NCI-H1694 (cell line): ENCODE measurements at regions not wholly inside any gene's neighbourhood (a gene's known extent, or its start where the extent isn't known, plus 50 kb on each side); places are given as distances from the start of the nearest gene placed in this dataset.

Source experiments
- DNase-seq: peaks from one replicate; lab custom pipeline; 2025; lab: John Stamatoyannopoulos, UW

DNA sequence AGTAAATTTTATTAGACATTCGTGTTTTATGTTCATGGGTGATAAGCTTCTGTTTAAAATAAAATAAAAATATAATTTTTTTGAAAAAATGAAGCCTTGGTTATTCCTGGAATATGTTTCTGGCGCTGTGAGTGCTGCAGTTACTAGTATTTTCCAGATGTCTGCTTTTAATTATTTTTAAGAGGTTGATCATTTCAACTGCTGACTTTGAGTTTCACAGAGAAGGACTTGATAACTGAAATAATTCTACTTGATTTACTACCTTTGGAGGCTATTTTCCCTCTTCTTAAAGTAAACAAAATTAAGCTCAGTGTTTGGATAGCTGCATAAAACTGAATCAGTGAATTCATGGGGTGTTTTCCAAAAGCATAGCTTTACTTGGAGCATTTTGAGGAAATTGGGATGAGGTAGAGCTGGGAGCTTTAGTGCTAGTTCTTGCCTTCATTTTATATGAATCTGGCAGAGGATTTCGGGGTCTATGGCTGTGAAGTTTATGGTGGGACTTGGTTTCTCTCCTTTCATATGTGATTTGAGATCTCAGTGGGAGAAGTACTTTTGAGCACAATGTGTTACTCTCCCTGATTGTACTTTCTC lies 666.5 kb downstream of the DCDC2C start:
- no peak for DNase-seq

GRCh38 chr2:4370422-4371090 lies 667.2 kb downstream of the DCDC2C start:
- DNase-seq, result no peak

DNA sequence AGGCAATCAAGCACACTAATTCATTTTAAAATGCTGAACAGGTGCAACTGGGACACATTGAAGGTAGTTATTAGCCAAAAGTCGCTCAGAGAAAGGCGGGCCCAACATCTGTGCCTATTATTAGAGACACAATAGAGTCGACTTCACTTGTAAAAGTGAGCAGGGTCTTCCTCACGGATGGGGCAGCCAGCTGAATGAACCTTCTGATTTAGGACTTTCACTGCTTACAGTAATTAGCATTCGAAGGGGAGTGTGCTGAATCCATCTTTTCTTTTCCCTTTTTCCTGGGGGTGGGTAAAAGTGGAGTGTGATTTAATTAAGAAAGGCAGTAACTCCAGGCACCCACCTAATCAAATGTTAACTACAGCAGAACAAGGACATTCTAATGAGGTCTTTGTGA lies 677.7 kb downstream of the DCDC2C start:
- no peak for DNase-seq

- no peak for DNase-seq
These were observed 678.4 kb downstream of the DCDC2C start for GRCh38 chr2:4381773-4382172.

DNA sequence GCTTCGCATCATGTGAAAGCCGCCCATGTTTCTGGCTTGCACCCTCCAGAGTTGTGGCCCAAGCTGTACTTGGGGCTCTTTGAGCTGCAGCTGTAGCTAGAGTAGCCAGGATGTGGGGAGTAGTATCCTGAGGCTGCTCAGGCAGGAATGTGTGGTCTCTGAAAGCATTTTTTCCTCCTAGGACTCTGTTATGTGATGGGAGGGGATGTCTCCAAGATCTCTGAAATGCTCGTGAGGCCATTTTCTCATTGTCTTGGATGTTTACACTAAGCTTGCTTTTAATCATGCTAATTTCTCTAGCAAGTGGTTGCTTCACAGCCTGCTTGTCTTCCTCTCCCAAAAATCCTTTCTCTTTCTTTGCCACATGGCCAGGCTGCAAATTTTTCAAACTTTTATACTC lies 687.6 kb downstream of the DCDC2C start:
- no peak for DNase-seq

DNA sequence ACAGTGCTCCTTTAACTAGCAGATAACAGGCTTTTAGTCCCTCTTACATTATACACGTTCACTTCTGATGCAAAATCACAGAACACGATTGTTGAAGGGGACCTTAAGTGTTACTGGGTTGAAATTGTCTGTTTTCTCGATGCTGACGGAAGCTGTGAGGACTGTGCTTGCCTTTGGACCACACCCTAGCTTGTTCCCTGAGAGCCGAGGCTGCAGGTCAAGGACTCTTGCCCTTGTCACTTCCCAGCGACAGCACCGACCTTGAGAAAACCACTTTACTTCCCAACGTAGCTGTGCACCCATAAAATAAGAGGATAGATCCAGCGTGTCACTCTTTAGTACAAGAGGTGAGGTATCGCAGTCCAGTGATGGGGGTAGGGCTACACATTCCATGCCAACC lies 701.0 kb downstream of the DCDC2C start:
- DNase-seq, result no peak

DNA sequence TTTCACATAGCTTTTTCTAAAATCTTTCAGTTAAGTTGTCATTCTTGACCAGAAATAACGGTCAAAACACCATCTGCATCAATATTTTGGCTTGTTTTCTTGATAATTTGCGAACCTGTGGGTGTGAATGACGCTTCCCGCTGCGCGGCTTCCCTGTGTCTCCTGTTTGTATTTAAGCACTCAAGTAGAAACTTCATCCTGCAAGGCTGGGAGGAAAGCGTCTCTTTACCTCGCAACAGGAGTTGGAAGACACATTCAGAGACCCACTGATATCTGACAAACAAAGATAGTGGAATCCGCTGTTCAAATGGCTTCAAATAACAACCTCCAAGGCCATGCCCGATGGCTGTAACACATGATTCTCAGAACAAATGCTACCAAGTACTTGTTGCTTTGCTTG lies 704.9 kb downstream of the DCDC2C start:
- DNase-seq, result no peak

- DNase-seq, result no peak
These were observed 709.3 kb downstream of the DCDC2C start for GRCh38 chr2:4412637-4413187.

DNA sequence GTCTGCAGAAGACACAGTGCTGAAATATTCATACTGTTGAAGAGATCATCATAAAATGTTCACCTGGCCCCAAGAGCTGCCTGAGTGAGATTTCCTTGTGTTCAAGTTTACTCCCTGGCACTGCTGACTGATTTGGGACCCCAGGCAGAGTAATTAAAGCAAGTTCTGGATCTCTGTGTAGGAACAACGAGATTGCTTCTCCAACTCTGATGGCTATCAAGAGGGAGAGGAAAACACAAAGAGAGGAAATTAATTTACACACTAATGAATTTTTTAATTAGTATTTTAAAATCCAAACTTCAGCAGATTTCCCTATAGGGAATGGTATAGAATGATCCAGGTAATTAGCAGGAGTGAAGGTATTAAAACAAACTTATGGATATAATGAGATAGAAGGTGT lies 711.8 kb downstream of the DCDC2C start:
- DNase-seq, result no peak

DNA sequence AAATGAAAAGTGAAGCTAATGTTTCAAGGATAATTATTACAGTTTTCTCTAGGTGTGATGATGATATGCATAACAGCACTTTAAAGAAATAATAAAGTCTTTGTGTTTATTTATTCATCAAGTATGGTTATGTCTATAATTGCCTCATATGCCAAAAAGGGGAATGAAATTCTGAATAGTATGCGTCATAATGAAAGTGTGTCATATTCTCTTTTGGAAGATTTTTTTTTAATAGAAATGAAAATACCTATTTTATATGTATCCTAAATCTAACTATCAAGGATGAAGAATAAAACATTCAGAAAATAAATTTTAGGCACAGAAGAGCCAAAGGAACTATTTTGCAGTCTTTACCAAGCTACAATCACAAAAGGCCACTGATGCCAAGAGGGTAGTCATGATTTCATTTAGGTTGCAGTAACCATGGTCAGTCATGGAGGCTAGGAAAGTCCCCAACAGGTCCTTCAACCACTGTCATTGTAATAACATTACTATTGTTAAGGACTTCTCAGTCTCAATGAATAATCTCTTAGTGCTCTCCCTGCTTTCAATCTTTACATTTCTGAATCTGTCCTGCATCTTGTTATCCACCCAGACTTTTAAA lies 712.5 kb downstream of the DCDC2C start:
- DNase-seq, result no peak

DNA sequence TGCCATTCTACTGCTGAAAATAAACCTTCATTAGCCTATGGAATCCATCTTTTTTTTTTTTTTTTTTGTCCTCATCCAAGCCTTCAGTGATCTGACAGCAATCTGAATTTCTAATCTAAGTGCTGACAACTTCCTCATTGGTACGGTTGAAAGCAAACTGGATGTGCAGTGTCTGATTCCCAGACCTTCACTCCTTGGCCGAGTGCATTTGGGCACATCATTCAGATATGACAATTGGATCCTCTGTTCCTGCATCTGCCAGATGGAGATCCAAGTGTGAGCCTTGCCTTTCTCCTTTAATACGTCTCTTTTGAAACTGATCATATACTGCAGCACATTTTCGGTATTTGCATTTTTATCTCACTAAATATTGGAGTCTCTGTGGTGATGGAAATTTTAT lies 713.1 kb downstream of the DCDC2C start:
- DNase-seq, result no peak

DNA sequence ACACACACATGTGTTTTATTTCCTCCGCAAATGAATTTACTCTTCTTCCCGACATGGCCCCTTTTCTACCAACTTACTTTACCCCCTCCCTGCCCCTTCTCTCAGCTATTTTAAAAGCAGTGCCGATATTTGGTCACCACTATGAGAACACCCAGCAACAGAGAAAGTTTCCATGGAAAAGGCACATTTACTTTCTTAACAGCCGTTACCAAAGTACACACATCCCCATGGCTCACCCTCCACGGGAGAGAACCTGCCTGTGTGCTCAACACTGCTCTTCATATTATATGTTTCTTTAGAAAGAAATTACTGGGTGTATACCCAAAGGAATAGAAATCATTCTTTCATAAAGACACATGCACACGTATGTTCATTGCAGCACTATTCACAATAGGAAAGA lies 714.4 kb downstream of the DCDC2C start:
- DNase-seq, result no peak

DNA sequence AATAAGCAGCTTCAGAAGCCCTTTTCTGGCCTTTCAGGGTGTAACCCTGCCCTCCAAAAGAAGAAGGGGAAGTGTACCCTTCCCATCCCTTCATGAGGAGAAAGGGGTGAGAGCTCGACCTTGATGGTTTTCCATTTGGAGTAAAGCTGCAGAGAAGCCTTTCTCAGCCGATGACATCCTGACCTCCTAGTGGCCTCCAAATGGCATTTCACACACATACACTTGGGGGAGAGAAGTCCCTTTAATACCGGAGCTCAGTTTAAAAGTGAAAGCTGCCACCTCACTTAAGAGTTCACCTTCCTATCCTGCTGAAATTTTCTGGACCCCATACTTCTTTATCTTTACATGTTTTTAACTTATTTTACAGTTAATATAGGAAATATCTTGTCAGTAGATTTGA lies 716.7 kb downstream of the DCDC2C start:
- no peak for DNase-seq

GRCh38 chr2:4424153-4424552 lies 720.8 kb downstream of the DCDC2C start:
- no peak for DNase-seq

- no peak for DNase-seq
These were observed 723.7 kb downstream of the DCDC2C start for GRCh38 chr2:4427083-4427482.

DNA sequence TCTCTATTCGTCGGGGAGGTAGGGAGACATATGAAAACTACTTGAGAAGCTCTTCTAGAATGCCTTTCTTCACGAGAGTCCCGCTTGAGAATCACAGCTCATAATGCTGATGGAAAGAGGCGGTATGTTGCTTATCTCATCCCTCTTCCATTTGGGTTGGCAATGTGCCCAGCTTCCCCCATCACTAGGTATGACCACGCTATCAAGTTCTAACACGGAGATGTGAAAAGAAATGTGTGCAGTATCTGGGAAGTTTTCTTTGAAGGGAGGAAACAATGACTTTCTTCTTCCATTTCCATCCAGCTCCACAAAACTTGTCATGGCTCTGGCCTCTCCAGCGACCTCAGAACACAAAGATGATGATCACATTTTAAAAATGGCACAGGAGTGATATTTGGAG lies 742.4 kb downstream of the DCDC2C start:
- no peak for DNase-seq

DNA sequence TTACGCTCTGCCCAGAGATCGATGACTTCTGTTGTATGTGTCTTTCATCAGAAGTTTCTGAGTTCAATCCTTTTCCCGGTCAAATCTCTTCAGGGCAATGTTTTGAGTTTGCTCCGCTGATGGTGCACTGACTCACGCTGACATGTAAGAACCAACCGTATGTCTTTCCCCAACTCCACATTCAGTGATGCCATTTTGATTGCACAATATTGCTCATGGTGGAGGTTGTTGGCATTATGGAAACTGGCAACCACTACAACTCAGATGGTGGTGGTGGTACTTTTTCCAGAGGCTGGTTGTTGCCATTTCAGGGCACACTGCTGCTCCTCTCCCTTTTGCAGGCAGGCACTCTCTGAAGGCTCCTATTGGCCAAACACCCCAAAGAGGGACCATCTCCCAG lies 751.5 kb downstream of the DCDC2C start:
- DNase-seq, result no peak

GRCh38 chr2:4455486-4456155 lies 752.2 kb downstream of the DCDC2C start:
- no peak for DNase-seq

GRCh38 chr2:4464634-4465266 lies 761.4 kb downstream of the DCDC2C start:
- DNase-seq, result no peak

DNA sequence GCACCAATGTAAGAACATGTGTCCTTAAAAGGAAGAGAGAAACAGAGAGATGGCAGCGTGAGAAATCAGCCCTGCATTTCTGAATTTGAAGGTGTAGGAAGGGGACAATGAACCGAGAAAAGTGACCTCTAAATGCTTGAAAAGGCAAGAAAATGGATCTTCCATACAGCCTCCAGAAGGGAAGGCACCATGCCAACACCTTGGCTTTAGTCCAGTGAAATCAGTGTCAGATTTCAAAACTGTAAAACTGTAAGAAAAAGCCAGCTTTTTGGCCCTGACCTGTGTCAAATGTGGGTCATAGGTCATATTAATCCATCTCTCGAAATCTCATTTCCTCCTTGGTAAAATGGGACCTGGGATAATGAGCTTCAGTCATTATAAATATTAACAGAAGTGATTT lies 762.3 kb downstream of the DCDC2C start:
- DNase-seq, result peak; percentile 52

DNA sequence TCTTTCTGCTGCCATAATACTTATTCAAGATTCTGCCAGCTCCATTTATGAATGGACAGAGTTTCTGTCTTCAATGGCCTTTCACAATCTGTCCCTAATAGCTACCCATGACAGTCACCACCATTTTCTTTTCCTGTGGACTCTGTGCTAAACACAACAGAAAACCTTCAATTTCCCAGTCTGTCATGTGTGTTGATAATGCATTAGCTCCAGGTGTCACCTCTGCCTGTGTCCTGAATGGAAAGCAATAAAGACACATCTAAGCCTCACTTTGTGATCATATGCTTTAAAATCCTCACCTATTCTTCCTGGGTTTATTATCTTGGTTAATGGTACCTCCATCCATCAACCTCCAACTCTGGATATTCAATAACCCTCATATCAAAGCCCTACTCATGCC lies 772.2 kb downstream of the DCDC2C start:
- no peak for DNase-seq

DNA sequence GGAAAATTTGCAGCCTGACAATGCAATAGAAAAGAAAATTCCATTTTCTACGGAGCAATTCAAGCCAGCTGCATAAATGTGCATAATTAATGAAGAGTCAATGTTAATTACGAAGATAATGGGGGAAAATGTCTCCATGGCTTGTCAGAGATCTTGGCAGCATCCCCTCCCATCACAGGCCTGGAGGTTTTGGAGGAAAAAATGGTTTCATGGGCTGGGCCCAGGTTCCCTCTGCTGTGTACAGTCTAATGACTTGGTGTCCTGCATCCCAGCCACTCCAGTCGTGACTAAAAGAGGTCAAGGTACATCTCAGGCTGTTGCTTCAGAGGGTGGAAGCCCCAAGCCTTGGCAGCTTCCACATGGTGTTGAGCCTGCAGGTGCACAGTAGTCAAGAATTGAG lies 779.7 kb downstream of the DCDC2C start:
- DNase-seq, result no peak
